HG02840 (cell line): ENCODE measurements at regions not wholly inside any gene's neighbourhood (a gene's known extent, or its start where the extent isn't known, plus 50 kb on each side); places are given as distances from the start of the nearest gene placed in this dataset.
A peak's percentile ranks its signal among the peaks of the same experiment; 100 is the strongest.

ENCODE experiments used
- ATAC-seq: cut with Tn5 transposase; IDR thresholded peaks from one replicate; pipeline ENCODE4 v1.9.1; 2021; ENCODE audit warnings: mild to moderate bottlenecking, moderate library complexity, moderate number of reproducible peaks; ENCODE audit not compliant: unreplicated experiment, low FRiP score

- peak; percentile 85 for ATAC-seq
Observed at GRCh38 chr2:183214680-183215079, 90.4 kb downstream of the NUP35 start.

GRCh38 chr2:183215917-183216316 is 91.7 kb downstream of the NUP35 start:
- ATAC-seq = no peak

- ATAC-seq = no peak
Observed at GRCh38 chr2:183219888-183220287, 95.6 kb downstream of the NUP35 start.

GRCh38 chr2:183222751-183223150 is 98.5 kb downstream of the NUP35 start:
- ATAC-seq = no peak

GRCh38 chr2:183224948-183225347 is 100.7 kb downstream of the NUP35 start:
- ATAC-seq = no peak

GRCh38 chr2:183227176-183227575 is 102.9 kb downstream of the NUP35 start:
- no peak for ATAC-seq

- no peak for ATAC-seq
Observed at GRCh38 chr2:183229386-183229785, 105.1 kb downstream of the NUP35 start.

- ATAC-seq = no peak
Observed at GRCh38 chr2:183232161-183232865, 108.1 kb downstream of the NUP35 start.

GRCh38 chr2:183242937-183243336 is 118.7 kb downstream of the NUP35 start:
- no peak for ATAC-seq

- ATAC-seq = no peak
Observed at GRCh38 chr2:183243758-183244157, 119.5 kb downstream of the NUP35 start.

- ATAC-seq = no peak
Observed at GRCh38 chr2:183244300-183244844, 120.1 kb downstream of the NUP35 start.

- no peak for ATAC-seq
Observed at GRCh38 chr2:183248866-183249567, 124.8 kb downstream of the NUP35 start.

- no peak for ATAC-seq
Observed at GRCh38 chr2:183250061-183250460, 125.8 kb downstream of the NUP35 start.

- ATAC-seq = no peak
Observed at GRCh38 chr2:183250472-183250871, 126.2 kb downstream of the NUP35 start.

GRCh38 chr2:183253441-183254130 is 129.3 kb downstream of the NUP35 start:
- ATAC-seq = no peak

- no peak for ATAC-seq
Observed at GRCh38 chr2:183255411-183255810, 131.2 kb downstream of the NUP35 start.

GRCh38 chr2:183259921-183260320 is 135.7 kb downstream of the NUP35 start:
- no peak for ATAC-seq

GRCh38 chr2:183260527-183260926 is 136.3 kb downstream of the NUP35 start:
- no peak for ATAC-seq

- no peak for ATAC-seq
Observed at GRCh38 chr2:183264890-183265535, 140.8 kb downstream of the NUP35 start.

GRCh38 chr2:183267148-183267827 is 143.0 kb downstream of the NUP35 start:
- ATAC-seq = peak; percentile 93
